ENCODE measurements at regions not wholly inside any gene's neighbourhood (a gene's known extent, or its start where the extent isn't known, plus 50 kb on each side); places are given as distances from the start of the nearest gene placed in this dataset.
A peak's percentile ranks its signal among the peaks of the same experiment; 100 is the strongest.

DNA sequence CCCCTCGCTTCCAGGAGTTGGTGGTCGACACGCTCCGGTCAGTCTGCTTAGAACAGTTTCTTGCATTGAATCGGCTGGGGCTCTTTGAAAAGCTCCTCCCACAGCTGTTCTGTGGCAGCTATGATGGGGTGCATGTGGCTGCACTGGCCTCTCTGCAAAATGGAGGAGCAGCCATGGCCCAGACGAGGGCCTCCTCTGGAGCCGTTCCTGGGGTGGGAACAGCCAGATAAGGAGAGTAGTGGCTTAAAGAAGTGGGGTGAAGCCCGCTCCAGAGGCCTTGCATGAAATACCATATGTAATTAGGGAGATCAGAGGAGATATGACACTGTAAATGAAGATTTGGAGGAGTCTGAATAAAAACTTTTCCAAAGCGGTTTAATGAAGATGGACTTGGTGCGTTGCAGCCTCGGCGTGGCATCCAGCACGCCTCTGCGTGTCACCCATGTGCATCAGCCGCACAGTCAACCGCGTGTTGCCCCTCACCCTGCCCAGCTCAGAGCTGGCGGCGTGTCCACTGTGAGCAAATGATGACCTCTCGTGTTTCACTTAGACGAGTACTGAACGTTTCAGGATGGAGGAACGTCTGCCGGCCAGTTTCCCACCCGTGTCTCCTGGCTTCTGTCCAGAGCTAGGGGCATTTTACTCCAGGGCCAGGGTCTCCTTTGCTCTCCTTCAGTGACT lies 199.2 kb downstream of the TEX29 start:
- no peaks in the 10 kb centered on the region for H3K36me3 ChIP-seq
- H3K27me3 ChIP-seq: no peaks in the 10 kb centered on the region

DNA sequence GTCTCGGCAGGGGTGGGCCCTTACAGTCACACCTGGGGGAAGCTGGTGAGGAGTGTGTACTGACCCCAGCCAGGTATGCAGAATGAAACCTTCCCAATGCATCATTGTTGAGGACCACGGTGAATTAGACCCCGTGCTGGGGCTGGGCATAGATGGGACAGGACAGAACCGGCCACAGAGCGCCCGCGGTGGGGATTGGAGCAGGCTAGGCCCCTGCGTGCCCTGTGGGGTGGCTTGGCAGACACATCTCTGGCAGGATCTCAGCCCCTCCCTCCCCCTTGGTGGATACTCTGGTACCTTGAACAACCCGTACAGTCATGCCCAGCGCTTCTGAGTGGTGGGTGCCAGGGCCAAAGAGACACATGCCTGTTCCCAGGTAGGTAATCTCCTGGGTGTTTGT lies 200.6 kb downstream of the TEX29 start:
- no peak overlapping the region for H3K4me3 ChIP-seq

More for the DNA sequence above, 199.2 kb downstream of the TEX29 start:
- H4K20me1 ChIP-seq: no peaks in the 10 kb centered on the region
- H3K4me3 ChIP-seq: no peak overlapping the region
- TF ChIP-seq Cebpa-rat (IDR thresholded peaks at IDR 0.05): no peak
- no peak overlapping the region for H3K4me2 ChIP-seq
- H3K4me1 ChIP-seq: peaks cover 29% of the 10 kb centered on the region
- no peak overlapping the region for H3K9ac ChIP-seq
- no peak overlapping the region for H3K27ac ChIP-seq
- no peaks in the 10 kb centered on the region for H3K9me3 ChIP-seq

GRCh38 chr13:111521691-111522229 lies 201.3 kb downstream of the TEX29 start:
- TF ChIP-seq Cebpa-rat (IDR thresholded peaks at IDR 0.05): no peak
- Histone ChIP-seq H4K20me1 (no peaks in the 10 kb centered on the region), H3K9ac (no peak overlapping the region), H3K36me3 (no peaks in the 10 kb centered on the region), H3K9me3 (no peaks in the 10 kb centered on the region), H3K4me1 (peaks cover 8% of the 10 kb centered on the region), H3K4me2 (no peak overlapping the region), H3K27me3 (no peaks in the 10 kb centered on the region), H3K4me3 (no peak overlapping the region), H3K27ac (no peak overlapping the region)

More for the DNA sequence above, 200.6 kb downstream of the TEX29 start:
- TF ChIP-seq Cebpa-rat (IDR thresholded peaks at IDR 0.05): no peak
- H3K27me3 ChIP-seq: no peaks in the 10 kb centered on the region
- peaks cover 15% of the 10 kb centered on the region for H3K4me1 ChIP-seq
- no peaks in the 10 kb centered on the region for H4K20me1 ChIP-seq
- no peaks in the 10 kb centered on the region for H3K9me3 ChIP-seq
- no peaks in the 10 kb centered on the region for H3K36me3 ChIP-seq
- H3K4me2 ChIP-seq: no peak overlapping the region
- no peak overlapping the region for H3K27ac ChIP-seq
- no peak overlapping the region for H3K9ac ChIP-seq

- no peaks in the 10 kb centered on the region for H4K20me1 ChIP-seq
- peaks cover 12% of the 10 kb centered on the region for H3K4me1 ChIP-seq
- H3K4me3 ChIP-seq: no peak overlapping the region
- no peak for TF ChIP-seq Cebpa-rat (IDR thresholded peaks at IDR 0.05)
- H3K27me3 ChIP-seq: no peaks in the 10 kb centered on the region
- H3K9me3 ChIP-seq: no peaks in the 10 kb centered on the region
- no peak overlapping the region for H3K4me2 ChIP-seq
- no peak overlapping the region for H3K27ac ChIP-seq
- H3K36me3 ChIP-seq: no peaks in the 10 kb centered on the region
- H3K9ac ChIP-seq: no peak overlapping the region
Measured at GRCh38 chr13:111525320-111526118, 205.1 kb downstream of the TEX29 start.

- Histone ChIP-seq H3K4me3 (no peak overlapping the region), H3K27ac (no peak overlapping the region), H4K20me1 (no peaks in the 10 kb centered on the region), H3K4me2 (no peak overlapping the region), H3K4me1 (peaks cover 12% of the 10 kb centered on the region), H3K27me3 (no peaks in the 10 kb centered on the region), H3K36me3 (no peaks in the 10 kb centered on the region), H3K9ac (no peak overlapping the region), H3K9me3 (no peaks in the 10 kb centered on the region)
- no peak for TF ChIP-seq Cebpa-rat (IDR thresholded peaks at IDR 0.05)
Measured at GRCh38 chr13:111526922-111527321, 206.5 kb downstream of the TEX29 start.

GRCh38 chr13:111527614-111528229 lies 207.3 kb downstream of the TEX29 start:
- Histone ChIP-seq H4K20me1 (no peaks in the 10 kb centered on the region), H3K4me3 (no peak overlapping the region), H3K36me3 (no peaks in the 10 kb centered on the region), H3K9me3 (no peaks in the 10 kb centered on the region), H3K4me2 (no peak overlapping the region), H3K27me3 (no peaks in the 10 kb centered on the region), H3K9ac (no peak overlapping the region), H3K27ac (no peak overlapping the region), H3K4me1 (peaks cover 12% of the 10 kb centered on the region)
- no peak for TF ChIP-seq Cebpa-rat (IDR thresholded peaks at IDR 0.05)

DNA sequence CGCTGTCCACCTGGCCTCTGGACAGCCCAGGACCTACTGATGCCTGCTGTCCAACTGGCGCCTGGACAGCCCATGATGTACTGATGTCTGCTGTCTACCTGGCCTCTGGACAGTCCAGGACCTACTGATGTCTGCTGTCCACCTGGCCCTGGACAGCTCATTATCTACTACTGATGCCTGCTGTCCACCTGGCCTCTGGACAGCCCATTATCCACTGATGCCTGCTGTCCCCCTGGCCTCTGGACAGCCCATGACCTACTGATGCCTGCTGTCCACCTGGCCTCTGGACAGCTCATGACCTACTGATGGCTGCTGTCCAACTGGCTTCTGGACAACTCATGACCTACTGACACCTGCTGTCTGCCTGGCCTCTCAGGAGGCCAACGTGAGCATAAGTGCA lies 208.1 kb downstream of the TEX29 start:
- Histone ChIP-seq H3K9ac (no peak overlapping the region), H4K20me1 (no peaks in the 10 kb centered on the region), H3K9me3 (no peaks in the 10 kb centered on the region)

DNA sequence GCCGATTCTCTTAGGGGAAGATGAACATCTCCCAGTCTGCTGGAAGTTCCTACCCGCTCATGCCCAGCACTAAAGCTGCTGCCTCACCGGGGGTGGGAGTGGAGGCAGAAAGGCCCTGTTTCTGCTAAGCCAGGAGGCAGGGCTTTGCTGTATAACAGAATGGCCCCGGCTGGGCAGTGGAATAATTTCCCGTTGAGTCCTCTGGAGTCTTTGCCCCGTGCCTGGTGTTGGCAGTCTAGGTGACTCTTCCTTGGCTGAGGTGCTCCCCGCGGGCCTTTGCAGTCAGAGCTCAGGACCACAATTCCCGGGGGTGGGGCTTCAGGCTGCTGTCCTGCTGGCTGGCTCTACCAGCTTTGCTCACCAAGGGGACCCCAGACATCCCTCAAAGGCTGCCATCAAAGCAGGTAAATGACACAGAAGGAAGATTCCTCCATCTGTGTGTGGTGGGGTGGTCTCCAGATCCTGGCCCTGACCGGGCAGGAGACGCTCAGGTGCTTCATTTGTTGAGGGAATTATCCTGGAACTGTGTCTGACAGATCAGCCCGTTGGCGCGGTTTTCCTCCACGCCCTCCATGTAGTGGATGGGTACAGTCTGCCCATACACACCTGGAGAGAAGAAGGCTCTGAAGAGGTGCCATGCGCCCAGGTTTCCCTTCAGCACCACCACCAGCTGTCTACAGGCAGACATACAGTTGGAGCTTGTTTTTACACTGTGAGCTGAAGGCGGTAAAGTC lies 209.9 kb downstream of the TEX29 start:
- Histone ChIP-seq H3K4me3 (no peak overlapping the region), H3K27me3 (peaks cover 26% of the 10 kb centered on the region), H3K27ac (no peak overlapping the region), H4K20me1 (no peaks in the 10 kb centered on the region), H3K4me2 (peak overlapping the region; percentile 29), H3K9me3 (no peaks in the 10 kb centered on the region), H3K4me1 (peaks cover 18% of the 10 kb centered on the region), H3K9ac (no peak overlapping the region), H3K36me3 (no peaks in the 10 kb centered on the region)
- TF ChIP-seq Cebpa-rat (IDR thresholded peaks at IDR 0.05): no peak

More for the DNA sequence above, 208.1 kb downstream of the TEX29 start:
- Histone ChIP-seq H3K36me3 (no peaks in the 10 kb centered on the region), H3K4me1 (peaks cover 12% of the 10 kb centered on the region), H3K4me3 (no peak overlapping the region), H3K27ac (no peak overlapping the region), H3K27me3 (peaks cover 8% of the 10 kb centered on the region; the same call in 1 of the 2 replicates), H3K4me2 (no peak overlapping the region)
- TF ChIP-seq Cebpa-rat (IDR thresholded peaks at IDR 0.05): no peak

DNA sequence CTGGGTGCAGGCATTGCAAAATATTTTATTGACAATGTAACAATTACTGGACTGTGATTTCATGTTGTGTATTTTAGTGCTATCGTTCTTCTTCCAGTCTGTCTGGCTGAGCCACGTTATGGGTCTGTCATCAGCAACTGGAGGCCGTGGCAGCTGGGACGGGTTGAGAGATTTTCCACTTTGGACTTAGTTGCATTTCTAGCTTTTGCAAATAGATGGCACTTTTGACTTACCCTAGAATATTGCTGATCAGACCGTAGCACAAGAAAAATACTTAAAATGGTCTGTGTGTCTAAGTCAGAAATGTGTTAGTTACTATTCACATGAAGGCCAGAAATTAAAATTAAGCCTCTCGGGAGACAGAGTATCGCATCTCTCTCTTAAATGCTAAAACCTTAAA lies 211.1 kb downstream of the TEX29 start:
- H3K9me3 ChIP-seq: no peaks in the 10 kb centered on the region
- no peak overlapping the region for H3K9ac ChIP-seq
- H3K4me2 ChIP-seq: no peak overlapping the region
- no peaks in the 10 kb centered on the region for H3K36me3 ChIP-seq
- H4K20me1 ChIP-seq: no peaks in the 10 kb centered on the region
- peaks cover 38% of the 10 kb centered on the region for H3K27me3 ChIP-seq
- H3K4me3 ChIP-seq: no peak overlapping the region
- no peak overlapping the region for H3K27ac ChIP-seq
- H3K4me1 ChIP-seq: peaks cover 21% of the 10 kb centered on the region
- no peak for TF ChIP-seq Cebpa-rat (IDR thresholded peaks at IDR 0.05)
